ENCODE measurements at regions not wholly inside any gene's neighbourhood (a gene's known extent, or its start where the extent isn't known, plus 50 kb on each side); places are given as distances from the start of the nearest gene placed in this dataset.

DNA sequence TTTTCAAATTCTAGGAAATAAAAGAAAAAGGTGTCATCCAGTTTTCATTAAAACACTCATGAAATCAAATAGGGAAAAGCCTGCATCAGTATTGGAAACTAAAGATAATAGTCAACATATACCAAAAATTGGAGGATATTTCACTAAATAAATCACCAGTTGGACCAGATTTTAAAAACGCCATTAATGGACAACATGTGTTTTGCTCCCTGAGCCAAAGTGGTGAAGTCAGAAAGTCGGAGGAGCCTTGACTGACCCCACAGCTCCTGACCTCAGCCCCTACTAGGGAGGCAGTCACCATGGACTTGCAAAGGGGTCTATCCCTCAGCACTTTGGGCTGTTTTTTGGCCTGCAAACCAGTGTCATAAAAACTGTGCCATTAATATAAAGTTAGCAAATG is 98.3 kb upstream of the SEC61G start:
- Mint-ChIP-seq H3K27ac (ENCODE audit: low read depth, unreplicated experiment) (no peak overlapping the region), H3K27me3 (ENCODE audit: insufficient read depth, unreplicated experiment) (no peaks in the 10 kb centered on the region), H3K4me1 (ENCODE audit: insufficient read depth, unreplicated experiment) (peaks cover 27% of the 10 kb centered on the region), H3K9me3 (ENCODE audit: unreplicated experiment) (peaks cover 21% of the 10 kb centered on the region), H3K4me3 (ENCODE audit: unreplicated experiment) (no peak overlapping the region), H3K36me3 (ENCODE audit: insufficient read depth, unreplicated experiment) (no peaks in the 10 kb centered on the region)
- CTCF ChIA-PET, result interaction anchor here (0.5 to 1.6 kb wide), 4 partner anchors 84 to 1159 kb away, joined by 3 to 6 read pairs (median 3); partner anchors contain the start of gene EGFR
- intact Hi-C loops (cut with micrococcal nuclease), result no loop called here
- POLR2A ChIA-PET, result interaction anchor here (0.7 to 1.3 kb wide), 4 partner anchors 14 to 110 kb away, joined by 3 to 5 read pairs (median 4); no protein-coding TSS in a partner anchor
- DNase-seq (ENCODE audit: unreplicated experiment), result no peak
- BruUV-seq (replicated peaks), result no TSS peak
- TF ChIP-seq, protein P1, sequence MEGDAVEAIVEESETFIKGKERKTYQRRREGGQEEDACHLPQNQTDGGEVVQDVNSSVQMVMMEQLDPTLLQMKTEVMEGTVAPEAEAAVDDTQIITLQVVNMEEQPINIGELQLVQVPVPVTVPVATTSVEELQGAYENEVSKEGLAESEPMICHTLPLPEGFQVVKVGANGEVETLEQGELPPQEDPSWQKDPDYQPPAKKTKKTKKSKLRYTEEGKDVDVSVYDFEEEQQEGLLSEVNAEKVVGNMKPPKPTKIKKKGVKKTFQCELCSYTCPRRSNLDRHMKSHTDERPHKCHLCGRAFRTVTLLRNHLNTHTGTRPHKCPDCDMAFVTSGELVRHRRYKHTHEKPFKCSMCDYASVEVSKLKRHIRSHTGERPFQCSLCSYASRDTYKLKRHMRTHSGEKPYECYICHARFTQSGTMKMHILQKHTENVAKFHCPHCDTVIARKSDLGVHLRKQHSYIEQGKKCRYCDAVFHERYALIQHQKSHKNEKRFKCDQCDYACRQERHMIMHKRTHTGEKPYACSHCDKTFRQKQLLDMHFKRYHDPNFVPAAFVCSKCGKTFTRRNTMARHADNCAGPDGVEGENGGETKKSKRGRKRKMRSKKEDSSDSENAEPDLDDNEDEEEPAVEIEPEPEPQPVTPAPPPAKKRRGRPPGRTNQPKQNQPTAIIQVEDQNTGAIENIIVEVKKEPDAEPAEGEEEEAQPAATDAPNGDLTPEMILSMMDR (IDR thresholded peaks at IDR 0.05; ENCODE audit: unreplicated experiment), result no peak

GRCh38 chr7:54858008-54858692 is 99.1 kb upstream of the SEC61G start:
- H3K4me3 Mint-ChIP-seq (ENCODE audit: unreplicated experiment), result no peak overlapping the region
- H3K27ac Mint-ChIP-seq (ENCODE audit: low read depth, unreplicated experiment), result peak overlapping the region; percentile 17
- peaks cover 16% of the 10 kb centered on the region for H3K9me3 Mint-ChIP-seq (ENCODE audit: unreplicated experiment)
- H3K27me3 Mint-ChIP-seq (ENCODE audit: insufficient read depth, unreplicated experiment), result no peaks in the 10 kb centered on the region
- H3K4me1 Mint-ChIP-seq (ENCODE audit: insufficient read depth, unreplicated experiment), result peaks cover 27% of the 10 kb centered on the region
- DNase-seq (ENCODE audit: unreplicated experiment), result peak; percentile 46
- BruUV-seq (replicated peaks), result no TSS peak
- POLR2A ChIA-PET, result interaction anchor here (0.6 to 1.3 kb wide), 6 partner anchors 15 to 109 kb away, joined by 3 to 5 read pairs (median 4); no protein-coding TSS in a partner anchor
- TF ChIP-seq, protein P1 (IDR thresholded peaks at IDR 0.05; ENCODE audit: unreplicated experiment), result no peak
- CTCF ChIA-PET, result interaction anchor here (0.7 to 1.6 kb wide), 3 partner anchors 20 to 567 kb away, joined by 3 to 6 read pairs (median 4); no protein-coding TSS in a partner anchor
- H3K36me3 Mint-ChIP-seq (ENCODE audit: insufficient read depth, unreplicated experiment), result no peaks in the 10 kb centered on the region
- intact Hi-C loops (cut with micrococcal nuclease), result no loop called here

DNA sequence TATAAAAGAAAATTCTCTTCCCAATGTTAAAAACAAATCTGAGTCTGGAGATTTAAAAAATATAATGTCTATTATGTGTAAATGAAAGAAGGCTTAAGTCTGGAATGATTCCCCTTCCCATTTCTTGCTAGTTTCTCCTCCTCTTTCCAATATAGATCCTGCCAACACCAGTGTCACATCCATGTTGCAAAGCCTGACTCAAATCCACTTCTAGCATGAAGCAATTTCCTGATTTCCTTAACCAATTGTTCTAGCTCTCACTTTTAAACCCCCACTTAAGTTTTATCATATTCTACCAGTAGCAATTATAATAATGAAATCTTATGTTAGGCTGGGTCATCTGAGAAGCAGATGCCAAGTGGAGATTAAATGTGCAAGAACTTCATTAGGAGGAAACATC is 100.1 kb upstream of the SEC61G start:
- no peak overlapping the region for H3K27ac Mint-ChIP-seq (ENCODE audit: low read depth, unreplicated experiment)
- DNase-seq (ENCODE audit: unreplicated experiment), result no peak
- ChIA-PET CTCF (interaction anchor here (1.2 kb wide), 1 partner anchor 19 kb away, joined by 4 read pairs; no protein-coding TSS in a partner anchor), POLR2A (interaction anchor here (0.6 to 1.3 kb wide), 2 partner anchors 34 to 88 kb away, joined by 3 to 4 read pairs; no protein-coding TSS in a partner anchor)
- no peaks in the 10 kb centered on the region for H3K36me3 Mint-ChIP-seq (ENCODE audit: insufficient read depth, unreplicated experiment)
- H3K4me3 Mint-ChIP-seq (ENCODE audit: unreplicated experiment), result no peak overlapping the region
- peaks cover 27% of the 10 kb centered on the region for H3K4me1 Mint-ChIP-seq (ENCODE audit: insufficient read depth, unreplicated experiment)
- TF ChIP-seq, protein P1 (IDR thresholded peaks at IDR 0.05; ENCODE audit: unreplicated experiment), result no peak
- no TSS peak for BruUV-seq (replicated peaks)
- H3K27me3 Mint-ChIP-seq (ENCODE audit: insufficient read depth, unreplicated experiment), result no peaks in the 10 kb centered on the region
- intact Hi-C loops (cut with micrococcal nuclease), result no loop called here
- H3K9me3 Mint-ChIP-seq (ENCODE audit: unreplicated experiment), result peaks cover 8% of the 10 kb centered on the region

DNA sequence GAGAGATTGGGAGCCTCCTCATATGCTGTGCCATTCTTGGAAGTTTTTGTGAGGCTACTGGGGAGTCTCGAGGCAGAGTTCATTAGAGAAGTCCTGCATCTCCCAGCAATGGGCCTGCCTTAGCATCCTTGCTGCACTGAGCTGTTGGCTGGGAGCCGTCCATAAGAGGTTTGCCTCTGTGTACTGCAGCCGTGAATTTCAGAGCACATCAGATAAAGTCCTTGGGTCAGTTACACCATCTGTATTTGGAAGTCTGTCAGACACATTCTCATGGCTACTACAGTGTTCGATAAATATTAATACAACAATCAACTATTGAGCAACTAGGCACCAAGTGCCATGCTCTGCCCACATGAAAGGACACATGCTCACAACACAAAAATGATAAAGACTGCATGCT is 100.5 kb upstream of the SEC61G start:
- Mint-ChIP-seq H3K27me3 (ENCODE audit: insufficient read depth, unreplicated experiment) (no peaks in the 10 kb centered on the region), H3K36me3 (ENCODE audit: insufficient read depth, unreplicated experiment) (no peaks in the 10 kb centered on the region), H3K4me1 (ENCODE audit: insufficient read depth, unreplicated experiment) (peaks cover 27% of the 10 kb centered on the region), H3K27ac (ENCODE audit: low read depth, unreplicated experiment) (no peak overlapping the region), H3K4me3 (ENCODE audit: unreplicated experiment) (no peak overlapping the region), H3K9me3 (ENCODE audit: unreplicated experiment) (peaks cover 5% of the 10 kb centered on the region)
- POLR2A ChIA-PET, result interaction anchor here (1.3 to 1.6 kb wide), 4 partner anchors 8 to 185 kb away, joined by 3 to 7 read pairs (median 4); no protein-coding TSS in a partner anchor
- TF ChIP-seq, protein P1 (IDR thresholded peaks at IDR 0.05; ENCODE audit: unreplicated experiment), result no peak
- CTCF ChIA-PET, result no interaction called here
- intact Hi-C loops (cut with micrococcal nuclease), result no loop called here
- DNase-seq (ENCODE audit: unreplicated experiment), result no peak
- BruUV-seq (replicated peaks), result no TSS peak
